Mucosa of descending colon (tissue), 3 donors: ENCODE measurements at regions not wholly inside any gene's neighbourhood (a gene's known extent, or its start where the extent isn't known, plus 50 kb on each side); places are given as distances from the start of the nearest gene placed in this dataset.

Source experiments
- ATAC-seq: fragments of 200-7000 bp; cut with Tn5 transposase; one replicate; pipeline ENCODE4 v1.9.1; 2020; ENCODE audit warnings: mild to moderate bottlenecking, moderate library complexity
- DNase-seq, 3 donors: peaks; one replicate each; pipeline ENCODE4 v3.0.0-alpha.2; 2020
- H3K36me3 ChIP-seq: fragments of 200-600 bp; one replicate; pipeline ENCODE4 v1.8.0; 2021; ENCODE audit warnings: low read depth, mild to moderate bottlenecking
- H3K4me1 ChIP-seq: fragments of 200-600 bp; one replicate; pipeline ENCODE4 v1.8.0; 2021; ENCODE audit warnings: low read depth, mild to moderate bottlenecking
- H3K4me3 ChIP-seq: fragments of 200-600 bp; one replicate; pipeline ENCODE4 v1.8.0; 2021; ENCODE audit warnings: mild to moderate bottlenecking
- H3K9me3 ChIP-seq: fragments of 200-600 bp; one replicate; pipeline ENCODE4 v1.8.0; 2021; ENCODE audit warnings: mild to moderate bottlenecking
- CTCF ChIP-seq: fragments of 200-600 bp; IDR thresholded peaks from one replicate; pipeline ENCODE4 v1.8.0; 2022; ENCODE audit warnings: antibody characterized with exemption, mild to moderate bottlenecking
- intact Hi-C, 2 donors: fragments of 100-400 bp; cut with DNase I in 1 of 2; cut with micrococcal nuclease in 1 of 2; formaldehyde crosslinking; loops; one replicate each; pipeline versions ENCODE4 v1.11.0 to v1.11.1; 2022; cut with DNase I, micrococcal nuclease
- donor health status: DM: no; HTN: no; CAD: no; lungs with moderate emphysema.
- donor health status: DM: no; HTN: no; CAD: no.
- donor health status: DM: no; HTN: yes; CAD: no.

DNA sequence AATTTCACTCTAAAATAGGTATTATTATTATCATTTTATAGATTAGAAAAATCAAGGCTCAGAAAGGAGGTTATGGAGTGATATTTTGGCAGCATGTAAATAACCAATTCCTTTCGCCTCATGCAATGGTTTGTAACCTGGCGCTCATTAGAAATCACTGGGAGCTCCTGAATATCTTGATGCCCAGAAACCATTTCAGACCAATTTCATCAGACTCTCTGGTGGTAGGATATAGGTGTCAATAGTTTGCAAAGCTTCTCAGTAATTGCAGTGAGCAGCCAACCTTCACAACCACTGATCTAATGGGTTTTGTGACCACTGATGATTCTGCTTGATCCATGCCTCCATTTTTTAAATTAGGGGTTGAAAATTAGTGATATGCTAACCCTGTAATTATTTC lies 57.8 kb upstream of the ZC3H12C start:
- intact Hi-C loops: no loop called here

DNA sequence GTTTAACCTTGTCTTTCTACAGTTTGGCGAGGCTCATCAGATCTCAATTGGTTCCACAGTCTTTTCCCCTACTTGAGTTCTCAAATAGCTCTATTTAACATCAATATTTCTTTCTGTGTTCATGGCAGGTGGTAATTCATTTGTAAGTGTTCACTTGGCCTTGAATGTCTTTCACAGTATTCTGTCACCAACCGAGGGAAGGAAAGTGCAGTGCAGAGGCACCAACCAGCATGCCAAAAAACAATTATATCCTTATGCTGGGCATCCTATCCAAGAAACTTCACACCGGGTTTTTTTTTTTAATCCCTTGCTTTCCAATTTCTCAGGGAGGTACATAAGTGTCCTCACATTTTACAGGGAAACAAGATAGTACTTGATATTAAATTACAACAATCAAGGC lies 55.0 kb upstream of the ZC3H12C start:
- no peak for DNase-seq
- no peak for ATAC-seq
- intact Hi-C loops: no loop called here
- Histone ChIP-seq H3K36me3 (no peaks in the 10 kb centered on the region), H3K9me3 (no peaks in the 10 kb centered on the region), H3K4me1 (no peaks in the 10 kb centered on the region), H3K4me3 (no peak overlapping the region)
- no peak for TF ChIP-seq CTCF

More for the DNA sequence above, 57.8 kb upstream of the ZC3H12C start:
- H3K4me3 ChIP-seq: no peak overlapping the region
- TF ChIP-seq CTCF: no peak
- H3K36me3 ChIP-seq: no peaks in the 10 kb centered on the region
- ATAC-seq (no peak), DNase-seq (no peak)
- no peaks in the 10 kb centered on the region for H3K9me3 ChIP-seq
- no peaks in the 10 kb centered on the region for H3K4me1 ChIP-seq
